Adrenal gland (tissue), 5 donors: ENCODE measurements at regions not wholly inside any gene's neighbourhood (a gene's known extent, or its start where the extent isn't known, plus 50 kb on each side); places are given as distances from the start of the nearest gene placed in this dataset.

Experiments
- POLR2A ChIP-seq, 2 donors: fragments of 450-650 bp; IDR thresholded peaks; one replicate each; pipeline ENCODE4 v1.6.1; 2017; ENCODE audit warnings: antibody characterized with exemption in 2 of 2, mild to moderate bottlenecking in 2 of 2, moderate library complexity in 1 of 2
- TF ChIP-seq, protein P1 (sequence below), 6 experiments: fragments of 450-650 bp in 4 of 6; fragments of 200-600 bp in 2 of 6; sonication (generic) in 1 of 6; IDR thresholded peaks; 1 replicate in 5 of 6; 2 replicates in 1 of 6; pipeline versions ENCODE4 v1.5.1 to v1.8.0; 2016 to 2021; ENCODE audit warnings: antibody characterized with exemption in 6 of 6, mild to moderate bottlenecking in 2 of 6, moderate library complexity in 1 of 6
- donor health status: DM: no; HTN: no; CAD: no.

- TF ChIP-seq, protein P1, sequence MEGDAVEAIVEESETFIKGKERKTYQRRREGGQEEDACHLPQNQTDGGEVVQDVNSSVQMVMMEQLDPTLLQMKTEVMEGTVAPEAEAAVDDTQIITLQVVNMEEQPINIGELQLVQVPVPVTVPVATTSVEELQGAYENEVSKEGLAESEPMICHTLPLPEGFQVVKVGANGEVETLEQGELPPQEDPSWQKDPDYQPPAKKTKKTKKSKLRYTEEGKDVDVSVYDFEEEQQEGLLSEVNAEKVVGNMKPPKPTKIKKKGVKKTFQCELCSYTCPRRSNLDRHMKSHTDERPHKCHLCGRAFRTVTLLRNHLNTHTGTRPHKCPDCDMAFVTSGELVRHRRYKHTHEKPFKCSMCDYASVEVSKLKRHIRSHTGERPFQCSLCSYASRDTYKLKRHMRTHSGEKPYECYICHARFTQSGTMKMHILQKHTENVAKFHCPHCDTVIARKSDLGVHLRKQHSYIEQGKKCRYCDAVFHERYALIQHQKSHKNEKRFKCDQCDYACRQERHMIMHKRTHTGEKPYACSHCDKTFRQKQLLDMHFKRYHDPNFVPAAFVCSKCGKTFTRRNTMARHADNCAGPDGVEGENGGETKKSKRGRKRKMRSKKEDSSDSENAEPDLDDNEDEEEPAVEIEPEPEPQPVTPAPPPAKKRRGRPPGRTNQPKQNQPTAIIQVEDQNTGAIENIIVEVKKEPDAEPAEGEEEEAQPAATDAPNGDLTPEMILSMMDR (IDR thresholded peaks at IDR 0.05) = no peak
- TF ChIP-seq POLR2A (IDR thresholded peaks at IDR 0.05) = no peak
These were observed 249.2 kb upstream of the IRX4 start for GRCh38 chr5:2131826-2132496.
